ENCODE measurements at regions not wholly inside any gene's neighbourhood (a gene's known extent, or its start where the extent isn't known, plus 50 kb on each side); places are given as distances from the start of the nearest gene placed in this dataset.
A peak's percentile ranks its signal among the peaks of the same experiment; 100 is the strongest.
"Not testable (repeated sequence)": the region's sequence is repeated elsewhere in the genome, so short reads cannot be mapped to it uniquely, and the experiment has no call there.

- not testable (repeated sequence) for DNase-seq (ENCODE audit: low read depth in 2 of 3, low spot score in 2 of 3)
Observed at GRCh38 chr10:11403646-11404045, 207.8 kb downstream of the USP6NL start.

DNA sequence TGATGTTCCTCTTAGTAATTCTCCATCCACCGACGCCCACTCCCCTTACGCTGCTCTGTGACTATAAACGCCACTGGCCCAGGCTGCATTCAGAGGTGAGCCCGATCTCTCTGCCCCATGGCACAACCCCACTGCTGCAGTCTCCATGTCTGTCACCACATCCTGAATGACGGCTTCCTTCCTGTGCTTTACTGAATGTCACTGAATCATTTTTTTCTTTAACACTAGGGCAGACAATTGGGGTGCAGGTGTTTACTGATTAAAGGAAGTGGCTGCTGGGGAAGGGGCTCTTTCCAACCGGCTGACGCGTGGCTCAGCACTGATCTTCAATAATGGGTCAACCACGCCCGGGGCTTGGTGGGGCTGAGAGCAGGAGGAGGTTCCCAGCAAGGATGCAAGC lies 208.3 kb downstream of the USP6NL start:
- peak; percentile 40 to 92 (median 85) for DNase-seq (ENCODE audit: low read depth in 2 of 3, low spot score in 2 of 3)

DNA sequence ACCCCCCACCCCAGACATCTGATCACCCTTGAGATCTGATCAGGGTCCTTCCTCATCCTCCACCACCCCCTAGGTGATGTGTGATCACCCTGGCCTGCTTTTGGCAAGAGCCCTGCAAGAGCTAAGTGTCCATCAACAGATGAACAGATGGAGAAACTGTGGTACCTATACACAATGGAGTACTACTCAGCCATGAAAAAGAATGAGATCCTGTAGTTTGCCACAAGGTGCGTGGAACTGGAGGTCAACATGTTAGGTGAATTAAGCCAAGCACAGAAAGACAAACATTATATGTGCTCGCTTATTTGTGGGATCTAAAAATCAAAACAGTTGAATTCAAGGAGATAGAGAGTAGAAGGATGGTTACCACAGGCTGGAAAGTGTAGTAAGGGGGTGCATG lies 209.1 kb downstream of the USP6NL start:
- DNase-seq (ENCODE audit: low read depth in 2 of 3, low spot score in 2 of 3): no peak

DNA sequence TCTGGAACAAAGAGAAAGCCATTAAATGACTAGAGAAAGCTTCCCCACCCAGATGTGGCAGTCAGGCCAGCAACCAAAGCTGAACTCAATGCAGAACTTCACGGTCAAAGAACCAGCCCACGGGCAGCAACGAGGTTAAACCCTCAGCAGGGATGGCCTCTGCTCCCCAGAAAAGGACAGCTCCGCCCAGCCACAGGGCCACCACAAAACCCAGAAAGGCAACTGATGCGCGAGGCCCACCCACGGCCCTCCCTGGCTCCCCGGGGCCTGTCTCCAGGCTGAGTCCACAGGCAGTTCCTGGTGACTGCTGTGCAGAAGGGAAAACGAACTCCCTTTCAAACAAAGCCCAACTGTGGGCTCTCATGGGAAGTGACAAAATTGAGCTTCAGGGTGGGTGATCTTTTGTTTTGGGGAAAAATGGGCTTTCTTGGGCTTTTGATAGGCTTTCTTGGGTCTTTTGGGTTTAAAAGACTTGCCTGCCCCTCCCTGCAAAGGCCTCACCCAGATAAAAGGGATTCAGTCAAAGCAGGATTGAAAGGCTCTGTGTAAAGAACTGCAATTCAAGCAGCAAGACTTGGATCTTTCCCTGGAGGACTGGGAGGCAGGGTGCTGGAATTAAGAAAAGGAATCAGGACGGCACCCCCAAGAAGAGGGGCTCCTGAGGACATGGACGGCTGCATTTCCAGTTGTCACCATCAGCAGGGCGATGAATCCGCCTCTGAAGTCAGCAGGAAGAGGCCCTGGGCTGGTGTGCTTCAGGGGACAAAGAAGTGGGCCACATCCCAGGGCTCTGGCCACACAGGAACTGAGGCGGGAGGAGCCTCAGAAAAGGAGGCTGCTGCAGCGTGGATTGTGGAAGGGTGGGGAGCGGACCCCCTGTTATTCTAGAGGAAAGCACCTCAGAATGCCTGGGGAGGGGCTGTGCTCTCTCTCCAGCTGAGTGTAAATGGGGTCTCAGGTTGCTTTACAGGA lies 209.9 kb downstream of the USP6NL start:
- peak in 1 of 3 donors; percentile 32 for DNase-seq (ENCODE audit: low read depth in 2 of 3, low spot score in 2 of 3)

GRCh38 chr10:11397980-11398580 lies 213.4 kb downstream of the USP6NL start:
- DNase-seq (ENCODE audit: low read depth in 2 of 3, low spot score in 2 of 3): no peak

- no peak for DNase-seq (ENCODE audit: low read depth in 2 of 3, low spot score in 2 of 3)
Observed at GRCh38 chr10:11397077-11397965, 214.1 kb downstream of the USP6NL start.

- no peak for DNase-seq (ENCODE audit: low read depth in 2 of 3, low spot score in 2 of 3)
Observed at GRCh38 chr10:11396311-11396955, 215.0 kb downstream of the USP6NL start.

DNA sequence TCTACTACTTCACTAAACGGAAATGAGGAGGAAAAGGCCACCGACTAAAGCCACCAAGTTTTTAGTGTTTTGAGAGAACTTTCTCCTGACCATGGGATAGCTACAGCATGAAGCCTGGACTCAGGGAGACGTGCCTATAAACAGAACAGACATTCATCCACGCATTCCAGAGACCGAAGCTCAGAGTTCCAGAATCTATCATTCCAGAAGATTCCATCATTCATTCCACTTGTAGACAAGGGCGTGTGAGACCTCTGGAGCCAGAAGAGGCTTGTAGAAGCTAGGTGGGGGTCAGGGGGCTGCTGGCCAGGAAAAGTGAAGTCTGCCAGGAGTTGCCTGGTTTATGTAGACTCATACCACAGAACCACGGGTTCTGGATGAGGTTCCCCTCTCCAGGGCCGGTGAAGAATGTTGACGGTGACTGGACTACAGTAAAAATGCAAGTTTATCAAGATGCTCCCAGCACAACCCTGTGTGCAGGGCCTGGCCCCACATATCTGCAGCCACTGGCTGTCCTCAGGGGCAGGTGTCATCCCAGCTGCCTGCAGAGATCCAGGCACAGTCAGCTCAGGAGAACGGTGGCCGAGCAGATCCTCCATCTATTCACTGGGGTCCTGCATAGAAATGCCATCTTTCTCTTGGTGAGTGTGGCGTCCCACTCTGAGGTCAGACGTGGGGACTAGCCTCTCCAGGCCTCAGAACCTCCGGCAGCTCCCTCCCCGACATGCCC lies 215.7 kb downstream of the USP6NL start:
- DNase-seq (ENCODE audit: low read depth in 2 of 3, low spot score in 2 of 3): no peak

DNA sequence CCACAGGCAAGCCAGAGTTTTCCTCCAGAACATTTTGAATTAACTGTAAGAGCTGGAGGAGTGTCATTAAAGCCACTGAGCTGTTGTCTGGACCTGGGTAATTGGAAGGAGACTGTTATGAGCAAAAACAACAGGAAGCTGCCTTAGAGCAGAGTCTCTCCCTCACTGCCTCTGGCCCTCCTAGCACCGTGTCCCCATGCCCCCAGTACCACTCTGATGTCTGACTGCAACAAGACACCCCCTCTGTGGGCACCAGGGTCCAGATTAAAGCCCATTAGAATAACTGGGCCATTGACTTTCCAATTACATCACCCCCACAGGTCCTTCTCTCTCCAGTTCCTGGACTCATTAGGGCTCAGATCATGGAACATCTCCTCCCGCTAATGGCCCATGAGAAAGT lies 216.3 kb downstream of the USP6NL start:
- no peak for DNase-seq (ENCODE audit: low read depth in 2 of 3, low spot score in 2 of 3)

DNA sequence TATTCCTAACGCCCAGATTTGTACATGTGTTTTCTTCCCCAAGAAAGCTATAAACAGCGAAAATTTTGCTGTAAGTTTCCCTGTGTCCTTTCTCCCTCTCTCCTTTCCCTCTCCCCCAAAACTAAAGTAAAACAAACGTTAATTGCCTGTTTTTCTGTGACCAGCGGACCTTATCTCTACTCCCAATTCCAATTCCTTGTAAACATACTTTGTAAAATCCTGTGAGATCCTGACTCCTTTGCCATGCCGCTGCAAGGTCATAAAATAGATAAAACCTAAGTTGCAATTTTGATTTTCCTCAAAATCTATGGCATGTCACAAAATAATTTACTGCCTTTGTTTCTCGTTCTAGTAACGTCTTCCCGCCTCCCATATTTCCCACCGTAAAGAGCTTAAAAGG lies 217.6 kb downstream of the USP6NL start:
- no peak for DNase-seq (ENCODE audit: low read depth in 2 of 3, low spot score in 2 of 3)

GRCh38 chr10:11392776-11393175 lies 218.7 kb downstream of the USP6NL start:
- no peak for DNase-seq (ENCODE audit: low read depth in 2 of 3, low spot score in 2 of 3)

GRCh38 chr10:11388996-11389395 lies 222.5 kb downstream of the USP6NL start:
- DNase-seq (ENCODE audit: low read depth in 2 of 3, low spot score in 2 of 3): no peak

- no peak for DNase-seq (ENCODE audit: low read depth in 2 of 3, low spot score in 2 of 3)
Observed at GRCh38 chr10:11387551-11388222, 223.8 kb downstream of the USP6NL start.

DNA sequence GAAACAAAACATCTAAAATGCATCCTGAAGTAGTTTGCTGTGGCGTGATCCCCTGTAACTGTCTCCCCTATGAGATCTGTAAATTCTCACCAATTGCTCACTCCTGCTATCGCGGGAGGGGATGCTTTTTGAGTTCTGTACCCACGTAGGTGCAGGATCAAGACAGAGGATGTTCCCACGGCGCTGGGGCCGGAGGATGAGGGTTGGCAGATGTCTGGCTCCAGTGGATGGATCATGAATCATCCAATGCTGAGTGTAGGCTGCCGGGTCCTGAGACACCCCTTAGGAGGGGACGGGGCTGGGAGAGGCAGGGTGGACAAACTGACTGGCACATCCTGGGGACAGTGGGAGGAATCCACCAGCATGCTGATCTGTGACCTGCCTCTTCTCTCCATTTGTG lies 224.4 kb downstream of the USP6NL start:
- no peak for DNase-seq (ENCODE audit: low read depth in 2 of 3, low spot score in 2 of 3)
